ENCODE measurements at regions not wholly inside any gene's neighbourhood (a gene's known extent, or its start where the extent isn't known, plus 50 kb on each side); places are given as distances from the start of the nearest gene placed in this dataset.

GRCh38 chr1:168875831-168876230 is 146.8 kb upstream of the DPT start:
- DNase-seq, result no peak

- DNase-seq, result no peak
Observed at GRCh38 chr1:168876830-168877229, 147.8 kb upstream of the DPT start.

GRCh38 chr1:168879896-168880734 is 151.1 kb upstream of the DPT start:
- no peak for DNase-seq

DNA sequence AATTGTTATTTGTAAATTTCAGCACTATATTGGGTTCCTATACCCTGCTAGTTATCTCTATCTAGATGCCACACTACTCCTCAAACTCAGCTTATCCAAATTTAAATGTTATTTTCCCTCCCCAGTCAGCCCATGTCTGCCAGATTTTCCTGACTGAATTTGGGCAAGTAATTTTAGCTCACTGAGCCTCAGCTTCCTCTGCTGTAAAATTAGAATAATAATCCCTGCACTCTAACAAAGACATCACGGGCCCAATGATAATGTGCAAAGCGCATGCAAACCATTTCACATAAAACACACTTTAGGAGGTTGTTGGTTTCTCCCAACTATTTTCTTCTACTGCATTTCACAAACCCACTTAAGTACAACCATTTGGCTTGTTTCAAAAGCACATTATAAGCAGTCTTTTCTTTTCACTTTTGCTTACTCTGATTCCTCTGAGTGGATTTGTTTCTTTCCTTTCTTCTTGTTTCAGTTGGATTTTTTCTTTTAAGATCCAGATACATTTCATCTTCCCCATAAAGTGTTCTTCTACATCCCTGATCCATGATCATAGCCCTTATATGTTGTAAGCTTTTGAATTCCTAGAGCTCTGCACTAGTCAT is 152.8 kb upstream of the DPT start:
- DNase-seq, result no peak

DNA sequence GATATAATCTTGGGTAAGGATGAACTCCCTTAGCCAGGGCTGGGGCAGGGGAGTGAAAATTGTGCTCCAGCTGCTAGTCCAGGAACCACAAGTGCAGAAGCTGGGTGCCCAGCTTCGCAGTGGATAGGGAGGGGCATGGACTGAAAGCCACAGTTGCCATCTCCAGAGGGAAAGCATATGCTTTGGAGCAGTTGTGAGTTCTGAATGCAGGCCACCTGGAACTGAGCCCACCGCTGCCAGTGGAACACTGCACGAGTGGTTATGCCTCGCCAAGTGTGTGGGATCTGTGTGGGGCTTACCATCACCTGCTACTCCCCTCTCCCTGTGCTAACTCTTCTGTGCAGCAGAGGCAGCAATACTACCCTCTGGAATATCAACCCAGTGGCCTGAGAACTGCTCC is 158.4 kb upstream of the DPT start:
- no peak for DNase-seq

DNA sequence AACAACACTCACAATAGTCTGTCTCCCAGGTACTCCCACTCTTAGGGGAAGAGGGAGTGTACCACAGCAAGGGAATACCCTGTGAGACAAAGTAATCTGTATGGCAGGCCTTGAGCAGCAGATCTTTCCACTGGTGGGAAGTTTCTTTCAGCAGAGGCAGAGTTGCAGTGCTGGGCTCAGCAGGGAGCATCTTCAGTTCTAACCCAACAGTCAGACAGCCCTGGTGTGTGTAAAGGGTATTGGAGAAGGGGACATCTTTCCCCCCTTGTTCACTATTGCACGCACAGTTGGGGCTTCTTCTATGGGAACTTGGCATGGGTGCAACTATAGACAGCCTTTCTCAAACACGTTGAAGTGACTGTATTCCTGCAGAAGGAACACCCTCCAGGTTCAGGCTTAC is 159.4 kb upstream of the DPT start:
- no peak for DNase-seq

DNA sequence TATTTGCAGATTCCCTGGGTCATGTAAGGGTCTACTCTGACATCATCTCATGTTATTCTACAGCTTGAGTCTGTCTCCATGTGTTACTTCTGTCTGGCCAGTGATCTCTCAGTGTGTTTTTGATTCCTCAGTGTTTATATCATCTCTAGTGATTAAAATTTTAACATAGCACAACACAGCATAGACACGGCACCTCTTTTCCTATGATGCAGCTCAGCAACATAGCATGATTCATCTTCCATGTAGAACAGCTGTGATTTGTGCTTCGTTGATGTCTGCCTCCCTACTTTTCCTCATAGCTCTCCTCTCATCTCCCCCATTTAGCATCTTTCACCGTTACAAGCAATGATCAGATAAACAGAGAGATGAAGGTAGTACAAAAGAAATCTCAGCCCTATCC is 163.9 kb upstream of the DPT start:
- no peak for DNase-seq

DNA sequence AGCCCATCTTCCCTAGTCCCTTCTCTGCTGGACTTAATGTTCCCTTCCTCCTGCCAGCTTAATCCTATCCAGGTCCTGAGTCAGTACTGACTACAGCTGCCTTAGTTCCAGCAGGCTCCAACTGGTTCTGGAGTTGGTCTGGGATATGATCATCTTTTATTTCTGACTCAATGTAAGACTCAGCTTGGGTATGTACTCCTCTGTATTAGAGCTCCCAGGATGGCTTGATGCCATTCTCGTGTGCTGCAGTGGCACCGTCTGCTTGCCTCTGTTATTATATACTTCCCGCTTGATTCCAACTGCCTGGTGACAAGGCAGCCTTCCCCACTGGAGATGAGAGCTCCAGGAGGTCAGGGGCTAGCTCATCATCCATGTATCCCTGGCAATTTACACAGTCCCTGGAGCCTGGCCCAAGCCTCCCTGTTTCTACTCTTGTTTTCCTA is 164.4 kb upstream of the DPT start:
- DNase-seq, result no peak

GRCh38 chr1:168894397-168894903 is 165.4 kb upstream of the DPT start:
- DNase-seq, result no peak

GRCh38 chr1:168897249-168897648 is 168.2 kb upstream of the DPT start:
- DNase-seq, result no peak

DNA sequence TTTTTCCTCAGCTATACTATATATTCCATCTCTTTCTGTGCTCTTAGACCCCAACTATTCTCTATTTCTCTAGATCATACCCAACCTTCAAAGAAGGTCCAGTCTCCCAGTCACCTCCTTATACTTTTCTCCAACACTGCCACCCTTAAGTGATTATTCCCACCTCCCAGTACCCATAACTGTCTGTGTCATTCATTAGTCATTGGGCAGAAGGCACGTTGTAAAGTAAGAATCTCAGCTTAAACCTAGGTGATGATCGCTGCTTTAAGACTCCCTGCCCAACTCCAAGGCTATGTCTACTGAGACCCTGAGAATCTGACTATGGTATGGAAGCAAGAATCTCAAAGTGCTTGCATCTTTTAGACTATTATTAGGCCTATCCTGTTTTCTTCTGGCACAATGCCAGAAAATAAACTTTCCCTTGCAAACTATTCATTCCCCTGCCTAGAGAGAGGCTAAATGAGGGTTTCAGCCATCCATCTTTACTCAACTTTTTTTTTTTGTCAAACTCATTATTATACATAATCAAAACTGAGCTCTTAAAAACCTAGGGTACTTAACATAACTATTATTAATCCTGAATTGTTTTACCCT is 174.3 kb upstream of the DPT start:
- no peak for DNase-seq

GRCh38 chr1:168905633-168906032 is 176.6 kb upstream of the DPT start:
- no peak for DNase-seq

- no peak for DNase-seq
Observed at GRCh38 chr1:168906367-168906766, 177.4 kb upstream of the DPT start.

DNA sequence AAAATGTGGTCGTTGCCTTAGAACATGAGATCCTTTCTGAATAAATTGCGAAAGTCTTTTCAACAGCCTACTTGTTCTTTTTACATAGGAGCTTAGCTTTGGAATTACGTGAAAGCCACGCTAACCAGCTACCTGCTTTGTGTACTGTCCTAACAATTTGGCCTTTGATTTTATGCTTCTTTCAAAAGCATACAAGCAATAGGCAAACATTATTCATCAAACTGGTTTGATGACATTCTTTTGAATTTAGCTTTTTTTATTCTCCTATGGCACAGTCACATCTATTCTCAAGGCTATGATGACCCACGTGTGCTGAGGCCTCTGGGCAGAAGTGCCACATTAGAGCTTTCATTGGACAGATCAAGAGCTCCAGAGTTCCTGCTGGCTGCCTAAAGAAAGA is 178.0 kb upstream of the DPT start:
- DNase-seq, result no peak

DNA sequence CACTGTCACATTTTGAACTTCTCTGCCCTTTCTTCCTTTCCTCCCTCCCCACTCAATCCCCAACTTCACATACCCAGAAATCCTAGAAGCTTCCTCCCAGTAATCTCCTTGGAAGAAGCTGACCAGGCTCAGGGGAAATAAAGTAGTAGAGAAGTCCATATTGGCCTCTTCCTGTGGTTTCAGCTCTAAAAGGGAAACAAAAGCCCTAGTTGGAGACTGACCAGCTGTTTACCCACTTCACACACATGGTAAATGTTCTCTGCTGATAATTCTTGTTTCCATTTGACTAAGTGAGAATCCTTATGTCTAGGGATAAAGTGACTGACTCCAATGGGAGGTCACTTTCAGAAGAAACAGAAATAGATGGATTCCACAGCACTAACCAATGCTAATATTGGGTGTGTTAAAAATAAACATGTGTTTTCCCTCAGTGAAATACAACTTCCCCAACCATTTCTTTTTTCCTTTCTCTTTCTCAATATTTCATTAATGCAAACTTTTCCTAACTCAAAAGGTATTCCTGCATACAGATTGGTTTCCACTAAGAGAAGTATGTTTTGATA is 178.9 kb upstream of the DPT start:
- DNase-seq, result no peak

DNA sequence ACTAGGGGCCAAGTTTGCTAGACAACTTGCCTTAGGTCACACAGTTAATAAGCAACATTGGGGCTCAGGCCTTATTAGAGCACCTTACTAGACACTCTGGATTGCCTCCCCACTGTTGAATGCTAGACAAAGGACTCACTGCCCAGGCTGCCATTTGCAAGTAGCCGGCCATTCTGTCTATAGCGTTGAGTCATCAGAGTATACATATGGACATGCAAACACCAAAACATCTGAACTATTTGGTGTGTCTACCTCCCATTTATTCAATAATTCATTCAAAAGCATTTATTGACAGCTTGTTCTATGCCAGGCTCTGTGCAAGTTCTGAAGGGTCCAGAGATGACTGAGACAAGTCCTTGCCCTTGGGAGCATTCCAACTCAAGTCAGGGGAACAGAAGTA is 181.4 kb upstream of the DPT start:
- no peak for DNase-seq

GRCh38 chr1:168911370-168911769 is 182.4 kb upstream of the DPT start:
- no peak for DNase-seq

GRCh38 chr1:168913711-168914463 is 184.9 kb upstream of the DPT start:
- DNase-seq, result no peak

DNA sequence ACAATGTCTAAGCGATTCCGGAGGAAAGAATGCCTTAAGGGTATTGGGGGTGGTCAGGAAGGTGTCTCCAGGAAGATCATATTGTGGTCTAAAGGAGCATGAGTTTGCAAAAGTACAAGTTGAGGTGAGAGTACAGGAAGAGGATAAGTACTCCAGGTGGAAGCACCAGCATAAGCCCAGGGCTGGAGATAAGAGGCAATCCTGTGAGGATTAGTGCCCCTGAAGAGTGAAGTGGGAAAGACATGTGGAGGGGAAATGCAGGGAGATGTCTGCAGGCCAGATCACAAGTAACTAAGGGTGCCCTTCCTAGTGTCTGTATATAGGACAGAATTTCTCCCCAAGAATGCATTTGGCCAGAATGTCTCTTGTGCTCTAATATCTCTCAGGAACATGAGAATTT is 188.3 kb upstream of the DPT start:
- DNase-seq, result no peak

GRCh38 chr1:168917796-168918195 is 188.7 kb upstream of the ATP1B1 start:
- no peak for DNase-seq

DNA sequence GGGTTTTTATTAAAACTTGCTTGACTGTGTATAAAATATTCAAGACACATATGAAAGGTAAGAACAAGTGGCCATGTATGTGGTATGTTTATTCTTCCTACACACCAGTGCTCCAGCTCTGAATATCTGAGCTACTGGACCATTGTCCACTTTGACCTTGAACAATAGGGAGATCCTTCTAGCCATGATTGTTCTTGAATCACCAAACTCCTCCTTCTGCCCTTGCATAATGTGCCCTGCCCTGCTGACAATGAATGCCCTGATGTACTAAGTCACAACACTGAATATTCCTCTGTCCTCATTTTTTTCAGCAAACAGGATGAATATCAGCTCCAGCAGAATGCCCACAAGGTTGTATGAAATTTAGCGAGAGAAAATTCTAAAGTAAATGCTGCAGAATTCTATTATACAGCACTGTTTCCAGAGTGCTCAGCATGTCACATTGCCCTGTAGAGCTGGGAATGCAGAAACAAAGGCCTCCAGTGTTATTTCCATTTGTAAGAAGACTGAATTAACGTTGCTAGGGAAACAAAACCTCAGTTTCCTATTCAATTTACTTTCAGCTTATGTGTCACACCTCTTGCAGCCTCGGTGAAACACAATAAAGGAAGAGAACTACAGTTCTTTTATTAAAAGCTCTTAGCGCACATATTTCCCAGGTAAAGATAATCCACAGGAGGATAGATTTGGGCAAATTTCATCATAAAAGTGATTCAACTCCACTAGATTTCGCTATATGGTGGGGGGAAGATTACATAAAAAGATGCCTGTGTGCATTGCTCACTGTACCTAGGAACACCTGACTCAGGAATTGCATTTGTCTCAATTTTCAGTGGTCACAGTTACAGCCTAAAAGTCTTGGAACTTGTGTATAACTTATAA is 187.4 kb upstream of the ATP1B1 start:
- no peak for DNase-seq

Data from activated CD4-positive, alpha-beta T cell treated with anti-CD3 and anti-CD28 coated beads for 48 hours (primary cell).